ENCODE measurements at regions not wholly inside any gene's neighbourhood (a gene's known extent, or its start where the extent isn't known, plus 50 kb on each side); places are given as distances from the start of the nearest gene placed in this dataset.
"Not testable (repeated sequence)": the region's sequence is repeated elsewhere in the genome, so short reads cannot be mapped to it uniquely, and the experiment has no call there.

DNA sequence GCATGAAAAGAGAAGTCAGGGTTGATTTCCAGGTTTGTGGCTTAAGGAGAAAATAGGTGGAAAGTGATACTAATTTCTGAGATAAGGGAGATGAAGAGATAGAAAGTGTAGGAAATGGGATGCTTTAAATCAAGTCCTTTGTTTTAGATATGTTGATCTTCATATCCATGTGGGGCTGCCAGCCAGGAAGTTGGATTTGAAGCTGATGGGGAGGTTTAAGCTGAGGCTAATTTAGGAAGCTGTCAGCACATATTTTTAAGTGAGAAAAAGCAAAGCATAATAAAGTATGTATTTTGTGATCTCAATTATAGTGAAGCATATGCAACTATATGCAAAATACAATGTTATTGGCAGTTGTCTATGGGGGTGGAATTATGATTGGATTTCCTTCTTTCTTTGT, 428.4 kb downstream of the CSNK1G3 start:
- H3K4me3 ChIP-seq (ENCODE audit: low read depth, low read length, poor library complexity, severe bottlenecking) = no peak overlapping the region
- H3K27ac ChIP-seq (ENCODE audit: low read depth, low read length, poor library complexity, severe bottlenecking) = no peak overlapping the region
- intact Hi-C loops (cut with micrococcal nuclease; ENCODE audit: unreplicated experiment) = no loop called here
- no peaks in the 10 kb centered on the region for H3K27me3 ChIP-seq (replicated peaks; ENCODE audit: insufficient read depth, low read depth, low read length, poor library complexity)
- no peak for DNase-seq (ENCODE audit: low spot score)
- H3K4me1 ChIP-seq (ENCODE audit: insufficient read depth, low read length, poor library complexity, severe bottlenecking) = no peaks in the 10 kb centered on the region
- TF ChIP-seq, protein P1, sequence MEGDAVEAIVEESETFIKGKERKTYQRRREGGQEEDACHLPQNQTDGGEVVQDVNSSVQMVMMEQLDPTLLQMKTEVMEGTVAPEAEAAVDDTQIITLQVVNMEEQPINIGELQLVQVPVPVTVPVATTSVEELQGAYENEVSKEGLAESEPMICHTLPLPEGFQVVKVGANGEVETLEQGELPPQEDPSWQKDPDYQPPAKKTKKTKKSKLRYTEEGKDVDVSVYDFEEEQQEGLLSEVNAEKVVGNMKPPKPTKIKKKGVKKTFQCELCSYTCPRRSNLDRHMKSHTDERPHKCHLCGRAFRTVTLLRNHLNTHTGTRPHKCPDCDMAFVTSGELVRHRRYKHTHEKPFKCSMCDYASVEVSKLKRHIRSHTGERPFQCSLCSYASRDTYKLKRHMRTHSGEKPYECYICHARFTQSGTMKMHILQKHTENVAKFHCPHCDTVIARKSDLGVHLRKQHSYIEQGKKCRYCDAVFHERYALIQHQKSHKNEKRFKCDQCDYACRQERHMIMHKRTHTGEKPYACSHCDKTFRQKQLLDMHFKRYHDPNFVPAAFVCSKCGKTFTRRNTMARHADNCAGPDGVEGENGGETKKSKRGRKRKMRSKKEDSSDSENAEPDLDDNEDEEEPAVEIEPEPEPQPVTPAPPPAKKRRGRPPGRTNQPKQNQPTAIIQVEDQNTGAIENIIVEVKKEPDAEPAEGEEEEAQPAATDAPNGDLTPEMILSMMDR (conservative IDR thresholded peaks at IDR 0.05; ENCODE audit: low read depth, low read length) = no peak
- no peak for TF ChIP-seq EZH2 (IDR thresholded peaks at IDR 0.05; ENCODE audit: borderline replicate concordance, low read depth, low read length, poor library complexity, severe bottlenecking)
- peaks cover 16% of the 10 kb centered on the region for H3K9me3 ChIP-seq (ENCODE audit: low read depth, low read length, poor library complexity, severe bottlenecking)
- ChIA-PET CTCF (no interaction called here), POLR2A (ENCODE audit: low non-redundant PET) (no interaction called here)
- no peaks in the 10 kb centered on the region for H3K36me3 ChIP-seq (ENCODE audit: insufficient read depth, low read length, poor library complexity, severe bottlenecking)
- BruUV-seq (replicated peaks) = no TSS peak

DNA sequence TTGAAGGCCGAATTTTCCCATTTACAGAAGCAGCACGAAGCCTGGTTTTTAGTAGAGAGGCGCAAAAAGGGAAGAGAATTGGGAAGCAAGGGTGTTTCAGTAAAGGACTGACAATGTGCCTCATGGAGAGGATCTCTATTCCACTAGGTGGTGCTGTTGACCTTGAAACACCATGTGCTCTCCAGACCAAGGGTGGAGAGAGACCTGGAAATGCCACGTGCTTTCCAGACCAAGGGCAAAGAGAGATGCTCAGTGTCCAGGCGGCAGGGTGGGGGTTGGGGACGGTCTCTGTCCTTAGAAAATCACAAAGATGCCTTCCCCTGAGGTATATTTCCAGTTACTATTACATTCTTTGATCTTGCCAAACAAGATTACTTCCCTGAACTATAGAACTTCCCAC, 425.3 kb downstream of the CSNK1G3 start:
- DNase-seq (ENCODE audit: low spot score) = peak; percentile 64
- intact Hi-C loops (cut with micrococcal nuclease; ENCODE audit: unreplicated experiment) = loop anchor here (5.0 kb wide), 1 partner anchor 265 kb away; no protein-coding TSS in a partner anchor
- Histone ChIP-seq H3K4me3 (ENCODE audit: low read depth, low read length, poor library complexity, severe bottlenecking) (no peak overlapping the region), H3K27ac (ENCODE audit: low read depth, low read length, poor library complexity, severe bottlenecking) (no peak overlapping the region), H3K36me3 (ENCODE audit: insufficient read depth, low read length, poor library complexity, severe bottlenecking) (no peaks in the 10 kb centered on the region), H3K9me3 (ENCODE audit: low read depth, low read length, poor library complexity, severe bottlenecking) (peaks cover 16% of the 10 kb centered on the region), H3K4me1 (ENCODE audit: insufficient read depth, low read length, poor library complexity, severe bottlenecking) (no peaks in the 10 kb centered on the region), H3K27me3 (replicated peaks; ENCODE audit: insufficient read depth, low read depth, low read length, poor library complexity) (no peaks in the 10 kb centered on the region)
- POLR2A ChIA-PET (ENCODE audit: low non-redundant PET) = no interaction called here
- CTCF ChIA-PET = no interaction called here
- no TSS peak for BruUV-seq (replicated peaks)
- TF ChIP-seq, protein P1 (conservative IDR thresholded peaks at IDR 0.05; ENCODE audit: low read depth, low read length) = peak; percentile 50; the same call in 1 of the 2 replicates
- TF ChIP-seq EZH2 (IDR thresholded peaks at IDR 0.05; ENCODE audit: borderline replicate concordance, low read depth, low read length, poor library complexity, severe bottlenecking) = no peak

DNA sequence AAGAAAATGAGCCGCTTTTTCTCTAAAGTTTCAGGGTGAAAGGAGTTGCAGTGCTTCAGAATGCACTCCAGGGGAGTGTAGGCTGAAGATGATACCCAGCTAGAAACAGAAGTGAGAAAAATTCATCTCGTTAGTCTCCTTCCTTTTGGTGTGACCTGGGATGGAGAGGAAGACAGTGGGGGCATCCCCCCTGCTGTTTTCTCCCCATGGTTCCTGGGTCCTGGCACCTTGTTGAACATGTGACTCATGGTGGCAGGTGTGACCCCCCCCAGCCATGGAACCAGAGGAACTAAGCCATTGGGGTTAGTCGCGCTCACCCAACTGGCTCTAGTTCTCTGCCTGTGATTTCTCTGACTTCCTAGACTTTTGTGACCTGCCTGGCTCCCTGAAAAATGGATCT, 424.6 kb downstream of the CSNK1G3 start:
- TF ChIP-seq EZH2 (IDR thresholded peaks at IDR 0.05; ENCODE audit: borderline replicate concordance, low read depth, low read length, poor library complexity, severe bottlenecking) = no peak
- TF ChIP-seq, protein P1 (conservative IDR thresholded peaks at IDR 0.05; ENCODE audit: low read depth, low read length) = no peak
- Histone ChIP-seq H3K9me3 (ENCODE audit: low read depth, low read length, poor library complexity, severe bottlenecking) (peaks cover 16% of the 10 kb centered on the region), H3K36me3 (ENCODE audit: insufficient read depth, low read length, poor library complexity, severe bottlenecking) (no peaks in the 10 kb centered on the region), H3K27ac (ENCODE audit: low read depth, low read length, poor library complexity, severe bottlenecking) (no peak overlapping the region), H3K27me3 (replicated peaks; ENCODE audit: insufficient read depth, low read depth, low read length, poor library complexity) (no peaks in the 10 kb centered on the region), H3K4me1 (ENCODE audit: insufficient read depth, low read length, poor library complexity, severe bottlenecking) (no peaks in the 10 kb centered on the region), H3K4me3 (ENCODE audit: low read depth, low read length, poor library complexity, severe bottlenecking) (no peak overlapping the region)
- ChIA-PET CTCF (no interaction called here), POLR2A (ENCODE audit: low non-redundant PET) (no interaction called here)
- intact Hi-C loops (cut with micrococcal nuclease; ENCODE audit: unreplicated experiment) = loop anchor here (5.0 kb wide), 1 partner anchor 264 kb away; no protein-coding TSS in a partner anchor
- DNase-seq (ENCODE audit: low spot score) = no peak
- BruUV-seq (replicated peaks) = no TSS peak

DNA sequence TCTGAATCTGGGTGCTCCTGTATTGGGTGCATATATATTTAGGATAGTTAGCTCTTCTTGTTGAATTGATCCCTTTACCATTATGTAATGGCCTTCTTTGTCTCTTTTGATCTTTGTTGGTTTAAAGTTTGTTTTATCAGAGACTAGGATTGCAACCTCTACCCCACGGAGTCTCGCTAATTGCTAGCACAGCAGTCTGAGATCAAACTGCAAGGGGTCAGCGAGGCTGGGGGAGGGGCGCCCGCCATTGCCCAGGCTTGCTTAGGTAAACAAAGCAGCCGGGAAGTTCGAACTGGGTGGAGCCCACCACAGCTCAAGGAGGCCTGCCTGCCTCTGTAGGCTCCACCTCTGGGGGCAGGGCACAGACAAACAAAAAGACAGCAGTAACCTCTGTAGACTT, 421.8 kb downstream of the CSNK1G3 start:
- H3K4me3 ChIP-seq (ENCODE audit: low read depth, low read length, poor library complexity, severe bottlenecking); BruUV-seq (replicated peaks); DNase-seq (ENCODE audit: low spot score); intact Hi-C loops (cut with micrococcal nuclease; ENCODE audit: unreplicated experiment); H3K4me1 ChIP-seq (ENCODE audit: insufficient read depth, low read length, poor library complexity, severe bottlenecking); CTCF ChIA-PET; H3K27ac ChIP-seq (ENCODE audit: low read depth, low read length, poor library complexity, severe bottlenecking); H3K36me3 ChIP-seq (ENCODE audit: insufficient read depth, low read length, poor library complexity, severe bottlenecking); H3K27me3 ChIP-seq (replicated peaks; ENCODE audit: insufficient read depth, low read depth, low read length, poor library complexity); POLR2A ChIA-PET (ENCODE audit: low non-redundant PET): not testable (repeated sequence)
- peaks cover 16% of the 10 kb centered on the region for H3K9me3 ChIP-seq (ENCODE audit: low read depth, low read length, poor library complexity, severe bottlenecking)
